ENCODE measurements at regions not wholly inside any gene's neighbourhood (a gene's known extent, or its start where the extent isn't known, plus 50 kb on each side); places are given as distances from the start of the nearest gene placed in this dataset.

GRCh38 chr7:91533996-91534395, 269.8 kb downstream of the FZD1 start:
- Histone ChIP-seq H3K27me3 (replicated peaks; ENCODE audit: insufficient read depth, low read depth, low read length, poor library complexity) (no peaks in the 10 kb centered on the region), H3K9me3 (ENCODE audit: low read depth, low read length, poor library complexity, severe bottlenecking) (peaks cover 10% of the 10 kb centered on the region), H3K27ac (ENCODE audit: low read depth, low read length, poor library complexity, severe bottlenecking) (no peak overlapping the region), H3K4me1 (ENCODE audit: insufficient read depth, low read length, poor library complexity, severe bottlenecking) (no peaks in the 10 kb centered on the region), H3K36me3 (ENCODE audit: insufficient read depth, low read length, poor library complexity, severe bottlenecking) (no peaks in the 10 kb centered on the region), H3K4me3 (ENCODE audit: low read depth, low read length, poor library complexity, severe bottlenecking) (no peak overlapping the region)
- ChIA-PET POLR2A (ENCODE audit: low non-redundant PET) (no interaction called here), CTCF (no interaction called here)
- TF ChIP-seq CTCF (conservative IDR thresholded peaks at IDR 0.05; ENCODE audit: low read depth, low read length), result no peak
- no peak for TF ChIP-seq EZH2 (IDR thresholded peaks at IDR 0.05; ENCODE audit: borderline replicate concordance, low read depth, low read length, poor library complexity, severe bottlenecking)
- intact Hi-C loops (cut with micrococcal nuclease; ENCODE audit: unreplicated experiment), result no loop called here
- BruUV-seq (replicated peaks), result no TSS peak
- no peak for DNase-seq (ENCODE audit: low spot score)

GRCh38 chr7:91537260-91538152, 273.3 kb downstream of the FZD1 start:
- intact Hi-C loops (cut with micrococcal nuclease; ENCODE audit: unreplicated experiment), result no loop called here
- H3K27ac ChIP-seq (ENCODE audit: low read depth, low read length, poor library complexity, severe bottlenecking), result no peak overlapping the region
- ChIA-PET CTCF (no interaction called here), POLR2A (ENCODE audit: low non-redundant PET) (no interaction called here)
- H3K36me3 ChIP-seq (ENCODE audit: insufficient read depth, low read length, poor library complexity, severe bottlenecking), result no peaks in the 10 kb centered on the region
- H3K4me1 ChIP-seq (ENCODE audit: insufficient read depth, low read length, poor library complexity, severe bottlenecking), result no peaks in the 10 kb centered on the region
- H3K27me3 ChIP-seq (replicated peaks; ENCODE audit: insufficient read depth, low read depth, low read length, poor library complexity), result no peaks in the 10 kb centered on the region
- no peak for DNase-seq (ENCODE audit: low spot score)
- H3K9me3 ChIP-seq (ENCODE audit: low read depth, low read length, poor library complexity, severe bottlenecking), result peaks cover 2% of the 10 kb centered on the region
- BruUV-seq (replicated peaks), result no TSS peak
- no peak for TF ChIP-seq CTCF (conservative IDR thresholded peaks at IDR 0.05; ENCODE audit: low read depth, low read length)
- no peak for TF ChIP-seq EZH2 (IDR thresholded peaks at IDR 0.05; ENCODE audit: borderline replicate concordance, low read depth, low read length, poor library complexity, severe bottlenecking)
- H3K4me3 ChIP-seq (ENCODE audit: low read depth, low read length, poor library complexity, severe bottlenecking), result no peak overlapping the region

GRCh38 chr7:91541641-91542040, 277.4 kb downstream of the FZD1 start:
- H3K4me3 ChIP-seq (ENCODE audit: low read depth, low read length, poor library complexity, severe bottlenecking), result no peak overlapping the region
- no peaks in the 10 kb centered on the region for H3K27me3 ChIP-seq (replicated peaks; ENCODE audit: insufficient read depth, low read depth, low read length, poor library complexity)
- H3K9me3 ChIP-seq (ENCODE audit: low read depth, low read length, poor library complexity, severe bottlenecking), result no peaks in the 10 kb centered on the region
- intact Hi-C loops (cut with micrococcal nuclease; ENCODE audit: unreplicated experiment), result no loop called here
- no peak for DNase-seq (ENCODE audit: low spot score)
- no peaks in the 10 kb centered on the region for H3K4me1 ChIP-seq (ENCODE audit: insufficient read depth, low read length, poor library complexity, severe bottlenecking)
- no peaks in the 10 kb centered on the region for H3K36me3 ChIP-seq (ENCODE audit: insufficient read depth, low read length, poor library complexity, severe bottlenecking)
- no peak overlapping the region for H3K27ac ChIP-seq (ENCODE audit: low read depth, low read length, poor library complexity, severe bottlenecking)
- CTCF ChIA-PET, result no interaction called here
- no TSS peak for BruUV-seq (replicated peaks)
- TF ChIP-seq CTCF (conservative IDR thresholded peaks at IDR 0.05; ENCODE audit: low read depth, low read length) (no peak), EZH2 (IDR thresholded peaks at IDR 0.05; ENCODE audit: borderline replicate concordance, low read depth, low read length, poor library complexity, severe bottlenecking) (no peak)
- POLR2A ChIA-PET (ENCODE audit: low non-redundant PET), result no interaction called here

All from A673 (cell line).